ENCODE measurements at regions not wholly inside any gene's neighbourhood (a gene's known extent, or its start where the extent isn't known, plus 50 kb on each side); places are given as distances from the start of the nearest gene placed in this dataset.
"Not testable (repeated sequence)": the region's sequence is repeated elsewhere in the genome, so short reads cannot be mapped to it uniquely, and the experiment has no call there.

- DNase-seq (ENCODE audit: low spot score), result no peak
Observed at GRCh38 chr2:183614799-183615435, 490.7 kb downstream of the NUP35 start.

- DNase-seq (ENCODE audit: low spot score), result no peak
Observed at GRCh38 chr2:183623227-183623626, 499.0 kb downstream of the NUP35 start.

- DNase-seq (ENCODE audit: low spot score), result no peak
Observed at GRCh38 chr2:183630964-183631363, 506.7 kb downstream of the NUP35 start.

GRCh38 chr2:183656121-183656520 is 531.9 kb downstream of the NUP35 start:
- no peak for DNase-seq (ENCODE audit: low spot score)

- DNase-seq (ENCODE audit: low spot score), result peak; percentile 17
Observed at GRCh38 chr2:183665425-183665824, 541.2 kb downstream of the NUP35 start.

GRCh38 chr2:183666031-183666430 is 541.8 kb downstream of the NUP35 start:
- DNase-seq (ENCODE audit: low spot score), result no peak

- no peak for DNase-seq (ENCODE audit: low spot score)
Observed at GRCh38 chr2:183671233-183671632, 547.0 kb downstream of the NUP35 start.

- no peak for DNase-seq (ENCODE audit: low spot score)
Observed at GRCh38 chr2:183678908-183679307, 554.7 kb downstream of the NUP35 start.

- no peak for DNase-seq (ENCODE audit: low spot score)
Observed at GRCh38 chr2:183680573-183680972, 556.3 kb downstream of the NUP35 start.

- no peak for DNase-seq (ENCODE audit: low spot score)
Observed at GRCh38 chr2:183684686-183685085, 560.4 kb downstream of the NUP35 start.

GRCh38 chr2:183696028-183696427 is 571.8 kb downstream of the NUP35 start:
- no peak for DNase-seq (ENCODE audit: low spot score)

- DNase-seq (ENCODE audit: low spot score), result no peak
Observed at GRCh38 chr2:183709829-183710228, 585.6 kb downstream of the NUP35 start.

- no peak for DNase-seq (ENCODE audit: low spot score)
Observed at GRCh38 chr2:183718246-183718645, 594.0 kb downstream of the NUP35 start.

- DNase-seq (ENCODE audit: low spot score), result no peak
Observed at GRCh38 chr2:183723278-183723677, 599.0 kb downstream of the NUP35 start.

GRCh38 chr2:183729380-183729779 is 605.1 kb downstream of the NUP35 start:
- no peak for DNase-seq (ENCODE audit: low spot score)

- DNase-seq (ENCODE audit: low spot score), result no peak
Observed at GRCh38 chr2:183740241-183740640, 616.0 kb downstream of the NUP35 start.

GRCh38 chr2:183752571-183752970 is 628.3 kb downstream of the NUP35 start:
- no peak for DNase-seq (ENCODE audit: low spot score)

GRCh38 chr2:183759033-183759432 is 634.8 kb downstream of the NUP35 start:
- no peak for DNase-seq (ENCODE audit: low spot score)

GRCh38 chr2:183773775-183774174 is 649.5 kb downstream of the NUP35 start:
- DNase-seq (ENCODE audit: low spot score), result no peak

- no peak for DNase-seq (ENCODE audit: low spot score)
Observed at GRCh38 chr2:183780072-183780471, 655.8 kb downstream of the NUP35 start.

GRCh38 chr2:183782436-183782835 is 658.2 kb downstream of the NUP35 start:
- DNase-seq (ENCODE audit: low spot score), result no peak

GRCh38 chr2:183788796-183789195 is 664.6 kb downstream of the NUP35 start:
- DNase-seq (ENCODE audit: low spot score), result not testable (repeated sequence)

- DNase-seq (ENCODE audit: low spot score), result not testable (repeated sequence)
Observed at GRCh38 chr2:183792165-183792924, 668.1 kb downstream of the NUP35 start.

GRCh38 chr2:183798535-183798934 is 674.3 kb downstream of the NUP35 start:
- DNase-seq (ENCODE audit: low spot score), result no peak

Data from iPS-NIHi11 (cell line).